Osteocyte (in vitro differentiated cells): ENCODE measurements at regions not wholly inside any gene's neighbourhood (a gene's known extent, or its start where the extent isn't known, plus 50 kb on each side); places are given as distances from the start of the nearest gene placed in this dataset.
"Not testable (repeated sequence)": the region's sequence is repeated elsewhere in the genome, so short reads cannot be mapped to it uniquely, and the experiment has no call there.

Experiments used
- DNase-seq: peaks from one replicate; pipeline ENCODE4 v3.0.0; 2021; ENCODE audit warnings: mixed read lengths; ENCODE audit not compliant: unreplicated experiment; ENCODE audit errors: extremely low spot score
- H3K27ac Mint-ChIP-seq: one replicate; pipeline ENCODE4 v1.8.0; 2021; ENCODE audit warnings: mild to moderate bottlenecking, mixed read lengths; ENCODE audit not compliant: unreplicated experiment
- H3K27me3 Mint-ChIP-seq: one replicate; pipeline ENCODE4 v1.8.0; 2021; ENCODE audit warnings: mixed read lengths; ENCODE audit not compliant: unreplicated experiment
- H3K36me3 Mint-ChIP-seq: one replicate; pipeline ENCODE4 v1.8.0; 2021; ENCODE audit warnings: mixed read lengths; ENCODE audit not compliant: unreplicated experiment
- H3K4me1 Mint-ChIP-seq: one replicate; pipeline ENCODE4 v1.8.0; 2021; ENCODE audit warnings: mixed read lengths; ENCODE audit not compliant: unreplicated experiment
- H3K4me3 Mint-ChIP-seq: one replicate; pipeline ENCODE4 v1.8.0; 2021; ENCODE audit warnings: mild to moderate bottlenecking, moderate library complexity, mixed read lengths; ENCODE audit not compliant: unreplicated experiment
- H3K9me3 Mint-ChIP-seq: one replicate; pipeline ENCODE4 v1.8.0; 2021; ENCODE audit warnings: mixed read lengths; ENCODE audit not compliant: unreplicated experiment
- CTCF ChIP-seq: fragments of 200-600 bp; sonication (generic); IDR thresholded peaks from 2 replicates; pipeline ENCODE4 v1.5.0; 2021; ENCODE audit warnings: antibody characterized with exemption, mild to moderate bottlenecking, moderate library complexity

GRCh38 chr9:81312346-81312745, 377.0 kb downstream of the TLE1 start:
- TF ChIP-seq CTCF = peak; percentile 16
- no peak overlapping the region for H3K4me3 Mint-ChIP-seq
- peaks cover under 1% of the 10 kb centered on the region for H3K4me1 Mint-ChIP-seq
- no peak overlapping the region for H3K27ac Mint-ChIP-seq
- H3K27me3 Mint-ChIP-seq = no peaks in the 10 kb centered on the region
- H3K9me3 Mint-ChIP-seq = peaks cover 13% of the 10 kb centered on the region
- no peak for DNase-seq
- H3K36me3 Mint-ChIP-seq = no peaks in the 10 kb centered on the region

- Mint-ChIP-seq H3K27me3 (no peaks in the 10 kb centered on the region), H3K4me3 (no peak overlapping the region), H3K36me3 (no peaks in the 10 kb centered on the region), H3K27ac (no peak overlapping the region), H3K4me1 (no peaks in the 10 kb centered on the region), H3K9me3 (no peaks in the 10 kb centered on the region)
- no peak for DNase-seq
- TF ChIP-seq CTCF = no peak
Observed at GRCh38 chr9:81308404-81308803, 380.9 kb downstream of the TLE1 start.

- H3K36me3 Mint-ChIP-seq, H3K4me1 Mint-ChIP-seq, H3K9me3 Mint-ChIP-seq, H3K27ac Mint-ChIP-seq, H3K4me3 Mint-ChIP-seq, DNase-seq, H3K27me3 Mint-ChIP-seq: not testable (repeated sequence)
Observed at GRCh38 chr9:81307791-81308190, 381.6 kb downstream of the TLE1 start.

- Mint-ChIP-seq H3K4me3 (no peak overlapping the region), H3K27ac (no peak overlapping the region), H3K36me3 (no peaks in the 10 kb centered on the region), H3K27me3 (no peaks in the 10 kb centered on the region), H3K4me1 (no peaks in the 10 kb centered on the region), H3K9me3 (peaks cover 8% of the 10 kb centered on the region)
- no peak for DNase-seq
- TF ChIP-seq CTCF = no peak
Observed at GRCh38 chr9:81305561-81306182, 383.7 kb downstream of the TLE1 start.

GRCh38 chr9:81303658-81304057, 385.7 kb downstream of the TLE1 start:
- H3K36me3 Mint-ChIP-seq = no peaks in the 10 kb centered on the region
- no peak overlapping the region for H3K27ac Mint-ChIP-seq
- no peak overlapping the region for H3K4me3 Mint-ChIP-seq
- no peak for TF ChIP-seq CTCF
- peaks cover 17% of the 10 kb centered on the region for H3K9me3 Mint-ChIP-seq
- no peaks in the 10 kb centered on the region for H3K4me1 Mint-ChIP-seq
- no peak for DNase-seq
- no peaks in the 10 kb centered on the region for H3K27me3 Mint-ChIP-seq

- Mint-ChIP-seq H3K9me3 (peaks cover 19% of the 10 kb centered on the region), H3K27me3 (no peaks in the 10 kb centered on the region), H3K36me3 (peaks cover 2% of the 10 kb centered on the region), H3K4me3 (no peak overlapping the region), H3K27ac (no peak overlapping the region), H3K4me1 (peaks cover 3% of the 10 kb centered on the region)
- no peak for DNase-seq
- no peak for TF ChIP-seq CTCF
Observed at GRCh38 chr9:81293651-81294050, 395.7 kb downstream of the TLE1 start.
